GM10248 (cell line): ENCODE measurements at regions not wholly inside any gene's neighbourhood (a gene's known extent, or its start where the extent isn't known, plus 50 kb on each side); places are given as distances from the start of the nearest gene placed in this dataset.

ENCODE experiments used
- CTCF ChIA-PET: fragments of 300-600 bp; sonication (Branson Sonifier 250); formaldehyde crosslinking; extraction: SDS; loops from one replicate; lab custom pipeline; 2021; ENCODE audit warnings: antibody characterized with exemption; lab: Yijun Ruan, JAX
- POLR2A ChIA-PET: fragments of 350-650 bp; sonication (Branson Sonifier 250); formaldehyde crosslinking; extraction: SDS; loops from one replicate; lab custom pipeline; 2020; ENCODE audit warnings: antibody characterized with exemption; lab: Yijun Ruan, JAX
- DNase-seq: peaks from one replicate; pipeline ENCODE4 v3.0.0; 2012; ENCODE audit errors: extremely low spot score
- TF ChIP-seq, protein P1 (sequence below): IDR thresholded peaks from 2 replicates; pipeline ENCODE4 v1.5.1; 2012; ENCODE audit warnings: mild to moderate bottlenecking, low read depth; ENCODE audit errors: extremely low read depth, missing control alignments, control extremely low read depth

DNA sequence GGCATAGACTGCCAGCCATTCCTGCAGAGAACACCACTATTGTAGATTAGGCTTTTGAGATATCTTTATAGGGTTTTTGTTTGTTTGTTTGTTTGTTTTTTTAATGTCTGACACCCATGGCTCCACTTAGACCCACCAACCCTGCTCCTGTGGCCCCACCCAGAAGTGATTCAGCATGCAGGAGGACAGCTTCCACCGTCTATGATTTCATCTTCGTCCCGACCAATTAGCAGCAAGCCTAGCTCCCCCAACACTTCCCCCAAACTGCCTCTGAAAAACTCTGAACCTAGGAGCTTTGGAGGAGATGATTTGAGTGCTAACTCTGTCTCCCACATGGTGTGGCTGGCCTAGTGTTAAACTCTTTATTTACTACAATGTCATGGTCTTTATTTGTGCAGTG is 108.3 kb upstream of the RXFP2 start:
- CTCF ChIA-PET: no interaction called here
- DNase-seq: no peak
- POLR2A ChIA-PET: no interaction called here
- TF ChIP-seq, protein P1, sequence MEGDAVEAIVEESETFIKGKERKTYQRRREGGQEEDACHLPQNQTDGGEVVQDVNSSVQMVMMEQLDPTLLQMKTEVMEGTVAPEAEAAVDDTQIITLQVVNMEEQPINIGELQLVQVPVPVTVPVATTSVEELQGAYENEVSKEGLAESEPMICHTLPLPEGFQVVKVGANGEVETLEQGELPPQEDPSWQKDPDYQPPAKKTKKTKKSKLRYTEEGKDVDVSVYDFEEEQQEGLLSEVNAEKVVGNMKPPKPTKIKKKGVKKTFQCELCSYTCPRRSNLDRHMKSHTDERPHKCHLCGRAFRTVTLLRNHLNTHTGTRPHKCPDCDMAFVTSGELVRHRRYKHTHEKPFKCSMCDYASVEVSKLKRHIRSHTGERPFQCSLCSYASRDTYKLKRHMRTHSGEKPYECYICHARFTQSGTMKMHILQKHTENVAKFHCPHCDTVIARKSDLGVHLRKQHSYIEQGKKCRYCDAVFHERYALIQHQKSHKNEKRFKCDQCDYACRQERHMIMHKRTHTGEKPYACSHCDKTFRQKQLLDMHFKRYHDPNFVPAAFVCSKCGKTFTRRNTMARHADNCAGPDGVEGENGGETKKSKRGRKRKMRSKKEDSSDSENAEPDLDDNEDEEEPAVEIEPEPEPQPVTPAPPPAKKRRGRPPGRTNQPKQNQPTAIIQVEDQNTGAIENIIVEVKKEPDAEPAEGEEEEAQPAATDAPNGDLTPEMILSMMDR: no peak

DNA sequence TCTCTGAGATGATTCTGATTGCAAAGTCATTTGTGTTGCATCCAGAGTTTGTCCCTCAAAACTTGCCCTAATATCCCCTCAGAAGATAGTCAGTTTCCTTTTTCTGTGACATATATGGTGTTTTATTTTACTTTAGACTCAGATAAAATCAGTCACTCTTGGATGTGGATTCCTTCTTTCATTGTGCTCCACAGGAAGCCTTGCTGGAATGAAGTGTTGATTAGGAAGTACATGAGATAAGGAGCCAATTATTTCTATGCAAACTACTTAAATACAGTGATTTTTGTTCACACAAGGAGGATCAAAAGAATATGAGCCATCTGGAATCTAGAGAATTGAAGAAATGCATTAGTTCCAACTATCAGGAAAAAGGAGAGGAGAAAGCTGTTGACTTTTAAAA is 107.6 kb upstream of the RXFP2 start:
- TF ChIP-seq, protein P1: no peak
- DNase-seq: no peak
- CTCF ChIA-PET: no interaction called here
- POLR2A ChIA-PET: no interaction called here

DNA sequence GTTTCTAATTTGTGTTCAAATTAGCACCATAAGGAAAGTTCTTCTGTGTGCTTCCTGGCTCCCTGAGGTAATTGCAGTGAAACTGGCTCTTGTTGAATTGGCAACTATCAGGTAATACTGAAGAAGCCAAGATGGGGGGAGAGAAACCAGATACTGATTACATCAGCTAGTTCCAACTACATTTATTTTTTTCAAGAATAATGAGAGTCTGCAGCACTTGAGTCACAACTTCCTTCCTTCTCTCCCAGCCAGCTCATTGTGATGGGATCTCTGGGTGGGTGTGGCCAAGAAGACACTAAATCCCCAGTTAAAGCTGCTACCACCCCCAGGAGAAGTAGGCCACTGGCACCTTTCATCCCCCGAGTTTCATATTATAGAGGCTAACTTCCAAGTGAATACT is 100.7 kb upstream of the RXFP2 start:
- TF ChIP-seq, protein P1: no peak
- DNase-seq: no peak
- POLR2A ChIA-PET: no interaction called here
- CTCF ChIA-PET: no interaction called here

- TF ChIP-seq, protein P1: no peak
- POLR2A ChIA-PET: no interaction called here
- CTCF ChIA-PET: interaction anchor here (1.4 kb wide), 1 partner anchor 11 kb away, joined by 4 read pairs; no protein-coding TSS in a partner anchor
- DNase-seq: no peak
Measured at GRCh38 chr13:31639443-31640163, 99.7 kb upstream of the RXFP2 start.

- DNase-seq: no peak
- ChIA-PET POLR2A (no interaction called here), CTCF (interaction anchor here (1.8 kb wide), 1 partner anchor 9 kb away, joined by 4 read pairs; no protein-coding TSS in a partner anchor)
- TF ChIP-seq, protein P1: no peak
Measured at GRCh38 chr13:31649766-31650165, 89.6 kb upstream of the RXFP2 start.

DNA sequence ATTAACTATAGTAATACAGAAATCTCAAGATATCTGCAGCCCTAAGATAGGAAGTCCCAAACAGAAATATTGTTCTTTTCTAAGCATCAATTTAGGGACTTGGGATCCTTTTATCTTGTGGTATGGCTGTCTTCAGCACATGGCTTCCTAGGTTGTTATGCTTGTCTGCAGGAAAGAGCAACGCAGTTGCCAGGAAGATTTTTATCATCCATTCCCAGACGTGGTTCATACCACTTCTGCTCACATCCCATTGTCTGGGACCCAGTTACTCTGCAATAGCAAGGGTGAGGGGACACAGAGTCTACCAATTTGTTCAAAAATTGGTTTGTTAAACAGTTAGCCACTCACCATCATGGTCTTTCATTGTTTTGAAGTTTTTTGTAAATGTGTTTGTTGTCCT is 85.6 kb upstream of the RXFP2 start:
- TF ChIP-seq, protein P1: no peak
- POLR2A ChIA-PET: no interaction called here
- CTCF ChIA-PET: no interaction called here
- no peak for DNase-seq
